ENCODE measurements at regions not wholly inside any gene's neighbourhood (a gene's known extent, or its start where the extent isn't known, plus 50 kb on each side); places are given as distances from the start of the nearest gene placed in this dataset.

- TF ChIP-seq POLR2AphosphoS5 (IDR thresholded peaks at IDR 0.05; ENCODE audit: low read depth, low read length): no peak
- TF ChIP-seq POLR2A (IDR thresholded peaks at IDR 0.05; ENCODE audit: low read depth, low read length): no peak
Observed at GRCh38 chr13:44814836-44815235, 174.4 kb downstream of the NUFIP1 start.
